PFSK-1 (cell line): ENCODE measurements at regions not wholly inside any gene's neighbourhood (a gene's known extent, or its start where the extent isn't known, plus 50 kb on each side); places are given as distances from the start of the nearest gene placed in this dataset.

Experiments used
- POLR2AphosphoS5 ChIP-seq: IDR thresholded peaks from 2 replicates; pipeline ENCODE4 v1.6.1; 2012; ENCODE audit warnings: low read depth, mild to moderate bottlenecking, control low read depth, low read length, moderate library complexity
- REST ChIP-seq, 2 experiments: IDR thresholded peaks; 2 replicates each; pipeline versions ENCODE4 v1.6.1 to v1.8.0; 2011 to 2012; ENCODE audit warnings: low read depth in 2 of 2, low read length in 2 of 2, control low read depth in 1 of 2, inconsistent platforms in 1 of 2, mild to moderate bottlenecking in 1 of 2, moderate library complexity in 1 of 2; ENCODE audit not compliant: insufficient read depth in 1 of 2
- TAF1 ChIP-seq: IDR thresholded peaks from 2 replicates; pipeline ENCODE4 v1.6.1; 2012; ENCODE audit warnings: low read length, control low read depth, borderline replicate concordance; ENCODE audit not compliant: insufficient read depth

GRCh38 chr7:114021135-114021534 is 102.3 kb upstream of the PPP1R3A start:
- TF ChIP-seq POLR2AphosphoS5: no peak
- no peak for TF ChIP-seq REST (IDR thresholded peaks at IDR 0.05; ENCODE audit: insufficient read depth in 1 of 2, low read depth in 2 of 2, low read length in 2 of 2)
- TF ChIP-seq TAF1: no peak
